ENCODE measurements at regions not wholly inside any gene's neighbourhood (a gene's known extent, or its start where the extent isn't known, plus 50 kb on each side); places are given as distances from the start of the nearest gene placed in this dataset.

DNA sequence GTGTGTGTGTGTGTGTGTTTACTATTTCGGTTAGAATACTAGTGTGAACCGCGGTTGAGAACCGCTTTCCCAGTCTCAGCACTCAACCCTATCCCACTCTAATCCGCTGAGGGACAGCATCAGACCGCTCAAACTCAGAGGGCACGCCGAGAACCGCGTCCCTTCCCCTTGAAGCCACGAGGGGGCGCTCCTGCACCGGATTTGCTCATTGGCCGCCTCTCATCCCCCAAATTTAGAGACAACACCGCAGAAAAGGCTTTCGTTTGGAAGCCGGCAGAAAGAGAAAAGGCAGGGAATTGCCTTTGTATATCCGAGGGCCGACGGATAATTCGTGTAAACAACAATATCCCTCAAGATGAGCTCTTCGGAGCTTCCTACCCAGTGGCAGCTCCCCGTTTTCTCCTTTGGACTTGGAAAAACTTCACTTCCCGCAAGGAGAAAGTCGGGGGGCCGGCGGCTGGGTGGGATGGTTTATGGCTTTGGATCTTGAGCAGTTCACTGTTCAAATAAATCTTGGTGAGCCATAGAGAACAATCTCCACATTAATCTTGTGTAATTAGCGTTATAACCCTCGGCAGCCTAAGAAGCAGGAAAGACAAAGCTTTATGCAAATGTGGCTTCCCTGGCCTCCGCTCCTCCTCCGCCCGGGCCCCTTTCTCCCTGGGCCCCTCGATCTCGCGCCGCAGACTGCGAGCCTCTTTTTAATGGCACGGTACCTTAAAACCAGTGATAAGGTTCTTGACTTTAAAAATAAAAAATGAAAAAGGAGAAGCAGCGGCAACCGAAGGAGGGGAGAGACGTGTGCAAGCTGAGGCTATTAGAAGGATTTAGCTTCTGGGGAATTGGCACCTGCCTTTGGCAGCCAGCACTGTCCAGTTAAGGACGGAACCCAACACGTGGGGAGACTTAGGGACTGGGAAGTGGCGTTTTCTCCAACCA is 296.8 kb downstream of the PARP8 start:
- TF ChIP-seq, protein P1, sequence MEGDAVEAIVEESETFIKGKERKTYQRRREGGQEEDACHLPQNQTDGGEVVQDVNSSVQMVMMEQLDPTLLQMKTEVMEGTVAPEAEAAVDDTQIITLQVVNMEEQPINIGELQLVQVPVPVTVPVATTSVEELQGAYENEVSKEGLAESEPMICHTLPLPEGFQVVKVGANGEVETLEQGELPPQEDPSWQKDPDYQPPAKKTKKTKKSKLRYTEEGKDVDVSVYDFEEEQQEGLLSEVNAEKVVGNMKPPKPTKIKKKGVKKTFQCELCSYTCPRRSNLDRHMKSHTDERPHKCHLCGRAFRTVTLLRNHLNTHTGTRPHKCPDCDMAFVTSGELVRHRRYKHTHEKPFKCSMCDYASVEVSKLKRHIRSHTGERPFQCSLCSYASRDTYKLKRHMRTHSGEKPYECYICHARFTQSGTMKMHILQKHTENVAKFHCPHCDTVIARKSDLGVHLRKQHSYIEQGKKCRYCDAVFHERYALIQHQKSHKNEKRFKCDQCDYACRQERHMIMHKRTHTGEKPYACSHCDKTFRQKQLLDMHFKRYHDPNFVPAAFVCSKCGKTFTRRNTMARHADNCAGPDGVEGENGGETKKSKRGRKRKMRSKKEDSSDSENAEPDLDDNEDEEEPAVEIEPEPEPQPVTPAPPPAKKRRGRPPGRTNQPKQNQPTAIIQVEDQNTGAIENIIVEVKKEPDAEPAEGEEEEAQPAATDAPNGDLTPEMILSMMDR (IDR thresholded peaks at IDR 0.05; ENCODE audit: insufficient read depth, low read length, poor library complexity, severe bottlenecking), result peak; percentile 98
- no peak for TF ChIP-seq EZH2phosphoT487 (conservative IDR thresholded peaks at IDR 0.05; ENCODE audit: low read length)
